Natural killer cell (primary cell): ENCODE measurements at regions not wholly inside any gene's neighbourhood (a gene's known extent, or its start where the extent isn't known, plus 50 kb on each side); places are given as distances from the start of the nearest gene placed in this dataset.

ENCODE experiments used
- ATAC-seq, 3 donors: fragments of 150-1000 bp in 2 of 3; fragments of 200-7000 bp in 1 of 3; cut with Tn5 transposase; 1 replicate in 1 of 3; 2 replicates in 2 of 3; pipeline ENCODE4 v1.10.0; 2021; ENCODE audit warnings: mild to moderate bottlenecking in 2 of 3, moderate library complexity in 2 of 3
- DNase-seq, 2 donors: peaks; one replicate each; pipeline versions ENCODE4 v3.0.0 to v3.0.0-alpha.2; 2013 to 2021; ENCODE audit warnings: mixed read lengths in 1 of 2
- H3K27ac ChIP-seq: one replicate; pipeline ENCODE4 v1.5.1; 2013; ENCODE audit warnings: mild to moderate bottlenecking, low read length
- H3K27me3 ChIP-seq: one replicate; pipeline ENCODE4 v1.6.1; 2013; ENCODE audit warnings: low read length; ENCODE audit not compliant: control insufficient read depth, insufficient read depth
- H3K36me3 ChIP-seq: one replicate; pipeline ENCODE4 v1.6.1; 2013; ENCODE audit warnings: low read length; ENCODE audit not compliant: control insufficient read depth, insufficient read depth
- H3K4me1 ChIP-seq: one replicate; pipeline ENCODE4 v1.6.1; 2013; ENCODE audit warnings: low read length; ENCODE audit not compliant: control insufficient read depth, insufficient read depth
- H3K4me3 ChIP-seq: one replicate; pipeline ENCODE4 v1.5.1; 2013; ENCODE audit warnings: low read length
- H3K9me3 ChIP-seq: one replicate; pipeline ENCODE4 v1.6.1; 2013; ENCODE audit warnings: low read length; ENCODE audit not compliant: control insufficient read depth, insufficient read depth
- H3K27ac Mint-ChIP-seq, 2 donors: one replicate each; pipeline ENCODE4 v1.8.0; 2022; ENCODE audit warnings: mild to moderate bottlenecking in 2 of 2, mixed read lengths in 2 of 2, moderate library complexity in 1 of 2
- H3K27me3 Mint-ChIP-seq, 2 donors: one replicate each; pipeline ENCODE4 v1.8.0; 2022; ENCODE audit warnings: low read depth in 2 of 2, mixed read lengths in 2 of 2
- H3K36me3 Mint-ChIP-seq: one replicate; pipeline ENCODE4 v1.8.0; 2022; ENCODE audit warnings: mixed read lengths
- H3K4me1 Mint-ChIP-seq, 2 donors: one replicate each; pipeline ENCODE4 v1.8.0; 2022; ENCODE audit warnings: mixed read lengths in 2 of 2
- H3K4me3 Mint-ChIP-seq: one replicate; pipeline ENCODE4 v1.8.0; 2022; ENCODE audit warnings: mild to moderate bottlenecking, moderate library complexity, mixed read lengths
- H3K9me3 Mint-ChIP-seq, 2 donors: one replicate each; pipeline ENCODE4 v1.8.0; 2022; ENCODE audit warnings: mixed read lengths in 2 of 2
- WGBS: methylation state at CpG from one replicate; pipeline ENCODE4 v1.1.7; 2013; ENCODE audit warnings: missing lambda C conversion rate; ENCODE audit not compliant: insufficient coverage; 5-methylcytosine and 5-hydroxymethylcytosine counted together
- intact Hi-C: fragments of 100-400 bp; cut with micrococcal nuclease; formaldehyde crosslinking; loops from one replicate; pipeline ENCODE4 v1.14.2; 2022
- TF ChIP-seq, protein P1 (sequence below): fragments of 200-600 bp; IDR thresholded peaks from one replicate; pipeline ENCODE4 v1.8.0; 2022; ENCODE audit warnings: antibody characterized with exemption

DNA sequence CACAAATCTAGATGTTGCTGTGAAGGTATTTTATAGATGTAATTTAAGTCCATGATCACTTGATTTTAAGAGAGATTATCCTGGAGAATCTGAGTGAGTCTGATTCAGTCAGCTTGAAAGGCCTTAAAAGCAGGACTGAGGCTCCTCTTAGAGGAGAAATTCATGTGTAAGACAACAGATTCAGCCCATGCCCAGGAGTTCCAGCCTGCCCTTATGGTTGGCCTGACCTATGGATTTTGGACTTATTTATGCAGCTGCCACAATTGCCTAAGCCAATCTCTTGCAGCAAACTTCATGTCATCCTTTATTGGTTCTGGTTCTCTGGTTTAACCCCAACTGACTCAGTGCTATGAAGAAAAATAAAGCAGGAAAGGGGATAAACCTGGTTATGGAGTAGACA lies 296.5 kb upstream of the RASGRP1 start:
- Mint-ChIP-seq H3K27me3 (peaks cover 23 to 59% of the 10 kb centered on the region in 2 donors), H3K9me3 (no peaks in the 10 kb centered on the region), H3K4me3 (no peak overlapping the region), H3K27ac (no peak overlapping the region), H3K4me1 (peaks cover 0 to 4% of the 10 kb centered on the region in 2 donors), H3K36me3 (no peaks in the 10 kb centered on the region)
- ATAC-seq (no peak), DNase-seq (no peak)
- Histone ChIP-seq H3K36me3 (no peaks in the 10 kb centered on the region), H3K27me3 (no peaks in the 10 kb centered on the region), H3K27ac (no peak overlapping the region), H3K9me3 (no peaks in the 10 kb centered on the region), H3K4me3 (no peak overlapping the region), H3K4me1 (no peaks in the 10 kb centered on the region)
- intact Hi-C loops, result no loop called here
- TF ChIP-seq, protein P1, sequence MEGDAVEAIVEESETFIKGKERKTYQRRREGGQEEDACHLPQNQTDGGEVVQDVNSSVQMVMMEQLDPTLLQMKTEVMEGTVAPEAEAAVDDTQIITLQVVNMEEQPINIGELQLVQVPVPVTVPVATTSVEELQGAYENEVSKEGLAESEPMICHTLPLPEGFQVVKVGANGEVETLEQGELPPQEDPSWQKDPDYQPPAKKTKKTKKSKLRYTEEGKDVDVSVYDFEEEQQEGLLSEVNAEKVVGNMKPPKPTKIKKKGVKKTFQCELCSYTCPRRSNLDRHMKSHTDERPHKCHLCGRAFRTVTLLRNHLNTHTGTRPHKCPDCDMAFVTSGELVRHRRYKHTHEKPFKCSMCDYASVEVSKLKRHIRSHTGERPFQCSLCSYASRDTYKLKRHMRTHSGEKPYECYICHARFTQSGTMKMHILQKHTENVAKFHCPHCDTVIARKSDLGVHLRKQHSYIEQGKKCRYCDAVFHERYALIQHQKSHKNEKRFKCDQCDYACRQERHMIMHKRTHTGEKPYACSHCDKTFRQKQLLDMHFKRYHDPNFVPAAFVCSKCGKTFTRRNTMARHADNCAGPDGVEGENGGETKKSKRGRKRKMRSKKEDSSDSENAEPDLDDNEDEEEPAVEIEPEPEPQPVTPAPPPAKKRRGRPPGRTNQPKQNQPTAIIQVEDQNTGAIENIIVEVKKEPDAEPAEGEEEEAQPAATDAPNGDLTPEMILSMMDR, result no peak

DNA sequence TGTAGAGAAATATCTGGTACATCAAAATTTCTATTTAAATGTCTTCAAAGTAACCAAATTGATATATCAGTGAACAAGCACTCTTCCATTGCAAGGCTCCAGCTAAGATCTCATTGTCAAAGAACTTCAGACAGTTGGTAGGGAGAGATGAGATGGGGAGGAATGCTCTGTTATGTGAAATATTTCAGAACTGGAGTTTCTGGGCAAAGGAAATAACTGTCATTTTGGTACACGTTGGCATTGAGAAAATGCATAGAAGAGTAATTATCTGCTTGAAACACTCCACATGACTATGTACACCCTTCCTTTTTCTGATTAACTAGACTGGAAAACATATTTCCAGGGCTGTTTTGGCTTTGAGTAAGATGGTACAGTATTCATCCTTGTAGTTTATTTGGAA lies 297.5 kb upstream of the RASGRP1 start:
- Histone ChIP-seq H3K27ac (no peak overlapping the region), H3K9me3 (no peaks in the 10 kb centered on the region), H3K4me3 (no peak overlapping the region), H3K4me1 (no peaks in the 10 kb centered on the region), H3K36me3 (no peaks in the 10 kb centered on the region), H3K27me3 (no peaks in the 10 kb centered on the region)
- TF ChIP-seq, protein P1, result no peak
- DNase-seq, result no peak
- peaks cover 0 to 4% of the 10 kb centered on the region in 2 donors for H3K4me1 Mint-ChIP-seq
- H3K27ac Mint-ChIP-seq, result no peak overlapping the region
- peaks cover 20 to 58% of the 10 kb centered on the region in 2 donors for H3K27me3 Mint-ChIP-seq
- no CpG with 5 or more reads among the region's 1 CpG for WGBS
- no peaks in the 10 kb centered on the region for H3K36me3 Mint-ChIP-seq
- H3K4me3 Mint-ChIP-seq, result no peak overlapping the region
- H3K9me3 Mint-ChIP-seq, result no peaks in the 10 kb centered on the region
- ATAC-seq, result no peak
- intact Hi-C loops, result no loop called here

DNA sequence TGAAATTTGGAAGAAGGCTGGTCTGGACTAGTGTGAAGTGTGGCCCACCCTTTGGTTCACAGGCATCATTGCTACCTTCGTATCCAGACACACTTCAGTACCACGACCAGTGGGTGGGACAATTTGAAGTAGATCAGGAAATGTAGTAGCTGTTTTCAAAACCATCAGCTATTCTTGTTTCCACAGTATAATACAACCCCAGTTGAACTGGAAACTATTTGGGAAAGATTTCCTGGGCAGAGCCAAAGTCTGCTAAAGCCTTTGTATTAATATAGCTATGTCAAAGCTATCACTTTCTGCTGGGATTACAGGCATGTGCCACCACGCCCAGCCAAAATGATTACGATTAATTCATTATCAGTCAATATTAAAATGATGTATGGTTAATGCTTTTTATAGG lies 298.8 kb upstream of the RASGRP1 start:
- peaks cover 0 to 4% of the 10 kb centered on the region in 2 donors for H3K4me1 Mint-ChIP-seq
- H3K9me3 Mint-ChIP-seq, result no peaks in the 10 kb centered on the region
- no peaks in the 10 kb centered on the region for H3K36me3 Mint-ChIP-seq
- H3K27me3 ChIP-seq, result no peaks in the 10 kb centered on the region
- H3K4me1 ChIP-seq, result no peaks in the 10 kb centered on the region
- DNase-seq, result no peak
- no peak for ATAC-seq
- TF ChIP-seq, protein P1, result no peak
- H3K27me3 Mint-ChIP-seq, result peaks cover 18 to 49% of the 10 kb centered on the region in 2 donors
- no peak overlapping the region for H3K4me3 Mint-ChIP-seq
- no peak overlapping the region for H3K27ac ChIP-seq
- intact Hi-C loops, result no loop called here
- no peaks in the 10 kb centered on the region for H3K9me3 ChIP-seq
- WGBS, result 62% methylated on average over 2 of the region's 4 CpGs
- H3K36me3 ChIP-seq, result no peaks in the 10 kb centered on the region
- no peak overlapping the region for H3K27ac Mint-ChIP-seq
- no peak overlapping the region for H3K4me3 ChIP-seq

DNA sequence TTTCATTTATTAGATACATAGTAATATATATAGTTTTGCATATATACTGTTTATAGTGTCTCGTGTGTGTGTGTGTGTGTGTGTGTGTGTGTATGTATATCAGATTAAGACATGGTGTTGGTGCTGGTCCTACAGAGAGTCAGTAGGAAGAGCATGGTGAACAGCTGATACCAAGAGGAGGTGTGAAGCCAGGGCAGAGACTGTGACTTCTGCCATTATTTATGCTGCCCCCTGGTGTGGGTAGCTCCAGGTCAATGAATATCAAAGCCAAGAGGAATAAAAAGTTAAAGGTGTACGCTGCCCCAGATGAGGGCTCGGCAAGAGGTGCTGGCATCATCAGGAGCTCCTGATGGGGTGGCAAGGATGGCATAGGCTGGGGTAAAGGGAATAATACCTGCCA lies 299.5 kb upstream of the RASGRP1 start:
- WGBS, result 88% methylated on average over 3 of the region's 3 CpGs
- intact Hi-C loops, result no loop called here
- no peaks in the 10 kb centered on the region for H3K36me3 ChIP-seq
- ATAC-seq (no peak), DNase-seq (peak in 1 of 2 donors; percentile 36)
- H3K4me1 ChIP-seq, result no peaks in the 10 kb centered on the region
- Mint-ChIP-seq H3K4me1 (peaks cover 0 to 4% of the 10 kb centered on the region in 2 donors), H3K9me3 (no peaks in the 10 kb centered on the region), H3K4me3 (no peak overlapping the region), H3K27ac (no peak overlapping the region), H3K27me3 (peaks cover 16 to 42% of the 10 kb centered on the region in 2 donors), H3K36me3 (no peaks in the 10 kb centered on the region)
- no peaks in the 10 kb centered on the region for H3K9me3 ChIP-seq
- H3K27me3 ChIP-seq, result no peaks in the 10 kb centered on the region
- H3K27ac ChIP-seq, result no peak overlapping the region
- no peak overlapping the region for H3K4me3 ChIP-seq
- TF ChIP-seq, protein P1, result no peak
